Tibial nerve (tissue), 4 donors: ENCODE measurements at regions not wholly inside any gene's neighbourhood (a gene's known extent, or its start where the extent isn't known, plus 50 kb on each side); places are given as distances from the start of the nearest gene placed in this dataset.

ENCODE experiments used
- DNase-seq, 2 donors: peaks; one replicate each; pipeline ENCODE4 v3.0.0-alpha.2; 2019; ENCODE audit warnings: low spot score in 2 of 2
- H3K27ac ChIP-seq, 4 donors: fragments of 200-600 bp; sonication (generic) in 3 of 4; one replicate each; pipeline ENCODE4 v1.5.1; 2017 to 2019; ENCODE audit warnings: mild to moderate bottlenecking in 1 of 4
- H3K27me3 ChIP-seq, 2 donors: fragments of 200-600 bp; sonication (generic) in 1 of 2; one replicate each; pipeline versions ENCODE4 v1.5.1 to v1.6.0; 2017 to 2019
- H3K36me3 ChIP-seq, 3 donors: fragments of 200-600 bp; sonication (generic); one replicate each; pipeline ENCODE4 v1.5.1; 2018 to 2019
- H3K4me1 ChIP-seq, 4 donors: fragments of 200-600 bp; sonication (generic) in 3 of 4; one replicate each; pipeline ENCODE4 v1.5.1; 2017 to 2019
- H3K4me3 ChIP-seq, 4 donors: fragments of 200-600 bp; sonication (generic) in 3 of 4; one replicate each; pipeline ENCODE4 v1.5.1; 2017 to 2019; ENCODE audit warnings: mild to moderate bottlenecking in 1 of 4, moderate library complexity in 1 of 4
- H3K9me3 ChIP-seq, 4 donors: fragments of 200-600 bp; sonication (generic) in 3 of 4; one replicate each; pipeline ENCODE4 v1.5.1; 2017 to 2019
- CTCF ChIP-seq, 5 experiments: fragments of 200-600 bp in 3 of 5; fragments of 450-650 bp in 2 of 5; sonication (generic) in 3 of 5; IDR thresholded peaks; one replicate each; pipeline ENCODE4 v1.5.1; 2016 to 2019; ENCODE audit warnings: antibody characterized with exemption in 5 of 5, mild to moderate bottlenecking in 3 of 5, moderate library complexity in 2 of 5
- EP300 ChIP-seq, 2 donors: sonication (generic); formaldehyde crosslinking; IDR thresholded peaks; one replicate each; pipeline ENCODE4 v1.6.1; 2017; ENCODE audit warnings: antibody characterized with exemption in 2 of 2, mild to moderate bottlenecking in 1 of 2
- POLR2A ChIP-seq, 2 donors: fragments of 450-650 bp; IDR thresholded peaks; one replicate each; pipeline ENCODE4 v1.6.1; 2017; ENCODE audit warnings: antibody characterized with exemption in 2 of 2, mild to moderate bottlenecking in 2 of 2, moderate library complexity in 2 of 2
- WGBS, 2 donors: methylation state at CpG; one replicate each; pipeline ENCODE4 v1.1.5; 2018; 5-methylcytosine and 5-hydroxymethylcytosine counted together

GRCh38 chr13:88649855-88650254 is 978.7 kb downstream of the SLITRK5 start:
- DNase-seq: no peak
- Histone ChIP-seq H3K27ac (no peak overlapping the region), H3K27me3 (no peaks in the 10 kb centered on the region), H3K36me3 (no peaks in the 10 kb centered on the region), H3K9me3 (peaks cover 0 to 3% (median 0%) of the 10 kb centered on the region in 4 donors), H3K4me3 (no peak overlapping the region), H3K4me1 (no peaks in the 10 kb centered on the region)
- TF ChIP-seq EP300 (IDR thresholded peaks at IDR 0.05) (no peak), POLR2A (IDR thresholded peaks at IDR 0.05) (no peak), CTCF (IDR thresholded peaks at IDR 0.05) (no peak)
- WGBS, 2 donors: 78 to 85% methylated on average over 4 of the region's 4 CpGs

GRCh38 chr13:88651531-88651930 is 980.4 kb downstream of the SLITRK5 start:
- Histone ChIP-seq H3K4me1 (no peaks in the 10 kb centered on the region), H3K4me3 (no peak overlapping the region), H3K9me3 (peaks cover 0 to 3% (median 0%) of the 10 kb centered on the region in 4 donors), H3K27ac (no peak overlapping the region), H3K36me3 (no peaks in the 10 kb centered on the region), H3K27me3 (no peaks in the 10 kb centered on the region)
- TF ChIP-seq POLR2A (IDR thresholded peaks at IDR 0.05) (no peak), EP300 (IDR thresholded peaks at IDR 0.05) (no peak), CTCF (IDR thresholded peaks at IDR 0.05) (no peak)
- WGBS, 2 donors: 88 to 90% methylated on average over 5 of the region's 5 CpGs
- no peak for DNase-seq

- Histone ChIP-seq H3K27me3 (no peaks in the 10 kb centered on the region), H3K4me3 (no peak overlapping the region), H3K9me3 (peaks cover 0 to 7% (median 0%) of the 10 kb centered on the region in 4 donors), H3K4me1 (no peaks in the 10 kb centered on the region), H3K27ac (no peak overlapping the region), H3K36me3 (no peaks in the 10 kb centered on the region)
- TF ChIP-seq EP300 (IDR thresholded peaks at IDR 0.05) (no peak), CTCF (IDR thresholded peaks at IDR 0.05) (no peak), POLR2A (IDR thresholded peaks at IDR 0.05) (no peak)
- DNase-seq: no peak
- WGBS, 2 donors: 36 to 39% methylated on average over 6 of the region's 6 CpGs
Measured at GRCh38 chr13:88656751-88657150, 985.6 kb downstream of the SLITRK5 start.

- Histone ChIP-seq H3K9me3 (no peaks in the 10 kb centered on the region), H3K36me3 (no peaks in the 10 kb centered on the region), H3K4me3 (no peak overlapping the region), H3K27ac (no peak overlapping the region), H3K27me3 (no peaks in the 10 kb centered on the region), H3K4me1 (no peaks in the 10 kb centered on the region)
- TF ChIP-seq EP300 (IDR thresholded peaks at IDR 0.05) (no peak), CTCF (IDR thresholded peaks at IDR 0.05) (no peak), POLR2A (IDR thresholded peaks at IDR 0.05) (no peak)
- WGBS, 2 donors: 93 to 96% methylated on average over 1 of the region's 1 CpG
- DNase-seq: no peak
Measured at GRCh38 chr13:88670509-88670908, 999.3 kb downstream of the SLITRK5 start.

GRCh38 chr13:88674841-88675240 is 1003.7 kb downstream of the SLITRK5 start:
- H3K9me3 ChIP-seq: no peaks in the 10 kb centered on the region
- DNase-seq: no peak
- H3K36me3 ChIP-seq: no peaks in the 10 kb centered on the region
- no peaks in the 10 kb centered on the region for H3K27me3 ChIP-seq
- H3K4me1 ChIP-seq: no peaks in the 10 kb centered on the region
- no peak overlapping the region for H3K27ac ChIP-seq
- TF ChIP-seq EP300 (IDR thresholded peaks at IDR 0.05) (no peak), CTCF (IDR thresholded peaks at IDR 0.05) (no peak), POLR2A (IDR thresholded peaks at IDR 0.05) (no peak)
- H3K4me3 ChIP-seq: no peak overlapping the region
- WGBS, 2 donors: 72 to 75% methylated on average over 2 of the region's 2 CpGs
